Upper lobe of right lung (tissue), 1 donor: ENCODE measurements at regions not wholly inside any gene's neighbourhood (a gene's known extent, or its start where the extent isn't known, plus 50 kb on each side); places are given as distances from the start of the nearest gene placed in this dataset.

Experiments
- ATAC-seq: fragments of 200-7000 bp; cut with Tn5 transposase; one replicate; pipeline ENCODE4 v1.9.1; 2020; ENCODE audit warnings: mild to moderate bottlenecking, moderate library complexity
- DNase-seq: peaks from one replicate; pipeline ENCODE4 v3.0.0-alpha.2; 2020
- H3K27ac ChIP-seq: fragments of 200-600 bp; one replicate; pipeline ENCODE4 v1.8.0; 2022
- H3K27me3 ChIP-seq: fragments of 200-600 bp; one replicate; pipeline ENCODE4 v1.8.0; 2022; ENCODE audit warnings: mild to moderate bottlenecking
- H3K36me3 ChIP-seq: fragments of 200-600 bp; one replicate; pipeline ENCODE4 v1.8.0; 2022
- H3K4me1 ChIP-seq: fragments of 200-600 bp; one replicate; pipeline ENCODE4 v1.8.0; 2022
- H3K4me3 ChIP-seq: fragments of 200-600 bp; one replicate; pipeline ENCODE4 v1.8.0; 2022; ENCODE audit warnings: mild to moderate bottlenecking
- H3K9me3 ChIP-seq: fragments of 200-600 bp; one replicate; pipeline ENCODE4 v1.8.0; 2022
- intact Hi-C: fragments of 100-400 bp; cut with DNase I; formaldehyde crosslinking; loops from one replicate; pipeline ENCODE4 v1.11.0; 2022
- TF ChIP-seq, protein P1 (sequence below): fragments of 200-600 bp; IDR thresholded peaks from one replicate; pipeline ENCODE4 v1.8.0; 2022; ENCODE audit warnings: antibody characterized with exemption
- donor health status: DM: no; HTN: yes; CAD: no; lungs with severe emphysema.

DNA sequence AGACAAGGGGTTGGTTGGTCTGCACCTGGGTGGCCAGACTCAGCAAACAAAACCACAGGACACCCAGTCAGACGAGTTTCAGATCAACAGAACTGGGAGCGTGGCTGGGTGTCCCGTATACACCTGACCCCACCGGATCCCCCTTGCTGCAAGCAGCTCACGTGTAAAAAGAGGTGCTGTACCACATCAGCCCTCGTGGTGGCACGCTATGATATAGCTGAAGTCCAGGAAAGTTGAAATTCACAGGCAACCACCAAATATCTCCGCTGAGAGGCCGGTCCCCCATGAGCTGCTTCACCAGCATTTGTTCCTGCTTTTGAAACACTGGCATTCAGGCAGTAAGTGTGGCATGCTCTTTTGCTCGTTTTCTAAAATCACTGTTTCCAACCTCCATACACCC, 92.3 kb downstream of the TUBA3C start:
- no peaks in the 10 kb centered on the region for H3K9me3 ChIP-seq
- TF ChIP-seq, protein P1, sequence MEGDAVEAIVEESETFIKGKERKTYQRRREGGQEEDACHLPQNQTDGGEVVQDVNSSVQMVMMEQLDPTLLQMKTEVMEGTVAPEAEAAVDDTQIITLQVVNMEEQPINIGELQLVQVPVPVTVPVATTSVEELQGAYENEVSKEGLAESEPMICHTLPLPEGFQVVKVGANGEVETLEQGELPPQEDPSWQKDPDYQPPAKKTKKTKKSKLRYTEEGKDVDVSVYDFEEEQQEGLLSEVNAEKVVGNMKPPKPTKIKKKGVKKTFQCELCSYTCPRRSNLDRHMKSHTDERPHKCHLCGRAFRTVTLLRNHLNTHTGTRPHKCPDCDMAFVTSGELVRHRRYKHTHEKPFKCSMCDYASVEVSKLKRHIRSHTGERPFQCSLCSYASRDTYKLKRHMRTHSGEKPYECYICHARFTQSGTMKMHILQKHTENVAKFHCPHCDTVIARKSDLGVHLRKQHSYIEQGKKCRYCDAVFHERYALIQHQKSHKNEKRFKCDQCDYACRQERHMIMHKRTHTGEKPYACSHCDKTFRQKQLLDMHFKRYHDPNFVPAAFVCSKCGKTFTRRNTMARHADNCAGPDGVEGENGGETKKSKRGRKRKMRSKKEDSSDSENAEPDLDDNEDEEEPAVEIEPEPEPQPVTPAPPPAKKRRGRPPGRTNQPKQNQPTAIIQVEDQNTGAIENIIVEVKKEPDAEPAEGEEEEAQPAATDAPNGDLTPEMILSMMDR, result peak; percentile 33
- no peak for DNase-seq
- no peaks in the 10 kb centered on the region for H3K36me3 ChIP-seq
- H3K4me3 ChIP-seq, result no peak overlapping the region
- peak; percentile 39 for ATAC-seq
- no peaks in the 10 kb centered on the region for H3K4me1 ChIP-seq
- intact Hi-C loops, result no loop called here
- H3K27me3 ChIP-seq, result no peaks in the 10 kb centered on the region
- H3K27ac ChIP-seq, result no peak overlapping the region

DNA sequence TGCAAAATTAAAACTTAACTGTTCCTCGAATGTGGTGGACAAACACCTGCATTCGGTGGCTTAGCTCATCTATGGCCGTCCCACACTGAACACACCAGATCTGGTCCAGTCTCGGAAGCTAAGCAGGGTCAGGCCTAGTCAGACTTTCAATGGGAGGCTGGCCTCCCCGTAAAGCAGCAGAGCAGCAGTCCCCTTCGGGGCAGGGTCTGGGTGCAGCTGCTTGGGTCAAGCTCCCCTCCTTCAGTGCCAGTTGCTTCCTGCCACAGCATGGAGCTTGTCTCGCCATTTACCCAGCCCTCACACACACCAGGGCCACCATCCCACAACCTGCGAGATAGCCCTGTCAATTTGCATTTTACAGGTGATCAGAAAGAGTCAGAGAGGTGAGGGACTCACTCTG, 93.2 kb downstream of the TUBA3C start:
- Histone ChIP-seq H3K27ac (no peak overlapping the region), H3K36me3 (no peaks in the 10 kb centered on the region), H3K4me3 (no peak overlapping the region), H3K4me1 (no peaks in the 10 kb centered on the region), H3K9me3 (no peaks in the 10 kb centered on the region), H3K27me3 (no peaks in the 10 kb centered on the region)
- ATAC-seq (no peak), DNase-seq (no peak)
- intact Hi-C loops, result no loop called here
- TF ChIP-seq, protein P1, result no peak

DNA sequence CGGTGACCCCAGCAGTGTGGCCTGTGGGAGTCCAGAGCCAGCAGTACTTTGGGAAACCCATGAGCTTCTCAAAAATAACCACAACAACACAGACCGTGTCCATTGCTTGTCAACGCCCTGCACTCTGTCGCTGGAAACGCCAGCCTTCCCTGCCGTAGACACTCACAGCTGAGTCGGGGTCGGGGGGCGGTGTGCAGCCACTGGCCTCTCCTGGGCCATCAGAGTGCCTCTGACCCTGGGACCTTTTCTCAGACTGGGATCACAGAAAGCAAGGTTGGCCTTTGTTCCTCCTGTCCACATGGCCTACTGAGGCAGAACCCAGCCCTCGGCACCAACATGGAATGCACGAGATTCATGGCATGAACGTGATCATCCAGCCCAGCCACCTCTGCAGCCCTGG, 95.7 kb downstream of the TUBA3C start:
- H3K4me1 ChIP-seq, result no peaks in the 10 kb centered on the region
- no peaks in the 10 kb centered on the region for H3K27me3 ChIP-seq
- no peak for DNase-seq
- TF ChIP-seq, protein P1, result no peak
- ATAC-seq, result no peak
- H3K27ac ChIP-seq, result no peak overlapping the region
- intact Hi-C loops, result no loop called here
- no peaks in the 10 kb centered on the region for H3K36me3 ChIP-seq
- no peak overlapping the region for H3K4me3 ChIP-seq
- no peaks in the 10 kb centered on the region for H3K9me3 ChIP-seq

DNA sequence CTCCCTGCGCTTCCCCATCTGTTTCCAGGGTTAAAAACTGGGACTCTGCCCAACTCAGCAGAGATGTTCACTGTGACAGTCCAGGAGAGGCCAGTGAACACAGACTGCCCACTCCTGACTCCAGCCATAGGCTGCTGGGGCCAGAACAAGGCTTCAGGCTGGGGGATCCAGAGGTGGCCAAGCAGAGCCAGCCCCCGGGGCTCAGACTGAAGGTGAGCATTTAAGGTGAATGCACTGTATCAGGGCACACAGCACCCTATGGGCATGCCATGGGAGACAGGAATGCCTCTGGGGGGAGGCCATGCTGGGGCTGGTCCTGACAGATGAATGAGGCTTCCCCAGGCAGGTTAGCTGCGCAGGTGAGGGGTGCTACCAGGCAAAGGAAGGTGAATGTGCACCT, 96.4 kb downstream of the TUBA3C start:
- DNase-seq (no peak), ATAC-seq (peak; percentile 9)
- Histone ChIP-seq H3K27me3 (no peaks in the 10 kb centered on the region), H3K27ac (no peak overlapping the region), H3K36me3 (no peaks in the 10 kb centered on the region), H3K4me1 (no peaks in the 10 kb centered on the region), H3K4me3 (no peak overlapping the region), H3K9me3 (peaks cover 5% of the 10 kb centered on the region)
- TF ChIP-seq, protein P1, result no peak
- intact Hi-C loops, result no loop called here

DNA sequence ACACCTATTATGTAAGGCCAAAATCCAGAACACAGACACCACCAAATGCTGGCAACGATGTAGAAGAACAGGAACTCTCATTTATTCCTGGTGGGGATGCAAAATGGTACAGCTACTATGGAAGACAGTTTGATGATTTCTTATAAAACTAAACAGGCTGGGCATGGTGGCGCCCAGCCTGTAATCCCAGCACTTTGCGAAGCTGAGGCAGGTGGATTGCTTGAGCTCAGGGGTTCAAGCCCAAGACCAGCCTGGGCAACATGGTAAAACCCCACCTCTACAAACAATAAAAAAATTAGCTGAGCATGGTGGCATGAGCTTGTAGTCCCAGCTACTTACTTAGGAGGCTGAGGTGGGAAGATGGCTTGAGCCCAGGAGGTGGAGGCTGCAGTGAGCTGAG, 98.3 kb downstream of the TUBA3C start:
- Histone ChIP-seq H3K27me3 (no peaks in the 10 kb centered on the region), H3K4me3 (no peak overlapping the region), H3K36me3 (no peaks in the 10 kb centered on the region), H3K9me3 (peaks cover 10% of the 10 kb centered on the region), H3K27ac (no peak overlapping the region), H3K4me1 (no peaks in the 10 kb centered on the region)
- intact Hi-C loops, result no loop called here
- TF ChIP-seq, protein P1, result no peak
- ATAC-seq, result no peak
- no peak for DNase-seq

DNA sequence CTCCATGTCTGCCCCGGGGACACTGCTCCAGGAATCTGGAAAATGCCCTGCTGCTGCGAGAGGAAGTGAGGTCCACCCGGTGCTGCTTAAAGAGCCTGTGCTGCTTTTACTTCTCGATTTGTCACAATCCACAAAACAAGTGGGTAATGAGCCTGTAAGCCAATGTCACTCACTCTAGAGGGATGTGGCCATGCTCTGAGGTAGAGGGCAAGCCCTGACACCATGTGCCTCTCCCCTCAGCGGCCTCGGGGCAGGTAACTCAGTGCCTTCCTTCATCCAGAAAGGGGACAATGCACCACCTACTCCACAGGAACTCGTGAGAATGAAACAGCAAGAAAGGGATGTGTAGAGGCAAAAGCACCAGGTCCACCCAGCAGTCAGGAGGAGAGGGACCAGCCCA, 106.2 kb downstream of the TUBA3C start:
- DNase-seq, result no peak
- H3K9me3 ChIP-seq, result peaks cover 6% of the 10 kb centered on the region
- TF ChIP-seq, protein P1, result no peak
- H3K4me1 ChIP-seq, result no peaks in the 10 kb centered on the region
- H3K27me3 ChIP-seq, result no peaks in the 10 kb centered on the region
- H3K4me3 ChIP-seq, result no peak overlapping the region
- H3K27ac ChIP-seq, result no peak overlapping the region
- H3K36me3 ChIP-seq, result no peaks in the 10 kb centered on the region
- intact Hi-C loops, result no loop called here
- no peak for ATAC-seq
